KG1 (cell line): ENCODE measurements at regions not wholly inside any gene's neighbourhood (a gene's known extent, or its start where the extent isn't known, plus 50 kb on each side); places are given as distances from the start of the nearest gene placed in this dataset.

ENCODE experiments used
- DNase-seq: peaks from one replicate; lab custom pipeline; 2025; lab: John Stamatoyannopoulos, UW

DNA sequence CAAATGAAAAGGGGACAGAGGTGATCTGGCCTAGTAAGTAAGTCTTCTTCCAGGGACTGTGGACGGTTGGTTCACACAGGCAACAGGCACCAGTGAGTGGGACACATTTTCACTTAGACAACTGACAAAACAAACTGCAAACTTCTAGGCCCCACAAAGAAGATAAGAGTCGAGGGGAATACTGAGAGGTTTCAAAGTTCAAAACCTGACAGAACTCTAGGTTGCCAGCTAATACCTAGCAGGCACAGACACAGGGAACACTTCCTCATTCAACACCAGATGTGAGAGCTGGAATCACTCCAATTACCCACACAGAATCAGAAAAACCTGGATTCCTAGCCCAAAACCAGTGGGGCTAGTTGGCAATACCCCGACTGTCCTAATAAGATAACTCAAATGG, 621.7 kb downstream of the ZPLD1 start:
- DNase-seq: no peak

DNA sequence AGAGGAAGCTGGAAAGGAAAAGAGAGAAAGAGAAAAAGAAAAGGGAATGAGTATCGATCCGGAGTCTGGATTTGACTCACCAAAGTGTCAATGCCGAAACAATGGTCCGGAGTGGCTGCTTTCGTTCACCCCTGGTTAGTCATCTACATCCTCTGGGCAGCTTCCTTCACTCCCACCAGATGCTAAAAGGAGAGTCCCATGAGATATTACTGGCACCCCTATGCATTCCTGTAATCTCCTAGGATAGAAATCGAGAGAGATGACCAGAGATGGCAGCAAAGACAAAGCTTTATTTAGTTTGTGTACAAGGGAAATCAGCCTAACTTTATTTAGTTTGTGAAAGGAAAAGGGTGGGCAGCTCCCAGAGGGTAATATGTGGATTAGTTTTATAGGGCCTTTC, 622.2 kb downstream of the ZPLD1 start:
- no peak for DNase-seq

DNA sequence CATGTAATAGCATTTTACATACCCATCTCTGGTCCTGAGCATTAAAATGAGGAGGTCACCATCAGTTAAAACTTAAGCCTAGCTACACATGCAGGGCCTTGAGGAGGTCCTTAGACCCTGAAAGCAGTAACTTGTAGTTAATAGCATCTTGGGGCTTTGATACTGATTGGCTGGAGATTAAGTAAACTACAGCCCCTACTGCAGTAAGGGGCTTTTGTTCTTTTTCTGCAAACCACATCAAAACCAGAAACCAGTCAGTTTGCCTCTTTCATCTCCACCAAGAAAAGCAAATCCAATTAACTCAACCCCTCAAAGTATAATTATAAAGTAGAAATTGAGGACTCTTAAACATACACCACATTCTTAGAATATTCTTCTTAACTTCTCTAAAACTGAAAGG, 622.7 kb downstream of the ZPLD1 start:
- no peak for DNase-seq

DNA sequence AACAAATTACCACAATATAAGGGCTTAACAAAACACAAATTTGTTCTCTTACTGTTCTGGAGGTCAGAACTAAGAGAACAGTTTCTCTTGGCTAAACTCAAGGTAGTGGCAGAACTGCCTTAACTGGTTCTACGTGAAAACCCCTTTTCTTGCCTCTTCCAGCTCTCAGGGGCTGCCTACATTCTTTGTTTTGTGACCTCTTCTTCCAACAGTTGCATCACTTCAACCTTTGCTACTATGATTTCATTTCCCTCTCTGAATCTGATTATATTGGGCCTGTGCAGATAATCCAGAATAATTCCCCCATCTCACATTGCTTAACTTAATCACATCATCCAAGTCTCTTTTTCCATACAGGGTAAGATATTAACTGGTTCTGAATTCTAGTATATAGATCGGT, 624.6 kb downstream of the ZPLD1 start:
- no peak for DNase-seq

DNA sequence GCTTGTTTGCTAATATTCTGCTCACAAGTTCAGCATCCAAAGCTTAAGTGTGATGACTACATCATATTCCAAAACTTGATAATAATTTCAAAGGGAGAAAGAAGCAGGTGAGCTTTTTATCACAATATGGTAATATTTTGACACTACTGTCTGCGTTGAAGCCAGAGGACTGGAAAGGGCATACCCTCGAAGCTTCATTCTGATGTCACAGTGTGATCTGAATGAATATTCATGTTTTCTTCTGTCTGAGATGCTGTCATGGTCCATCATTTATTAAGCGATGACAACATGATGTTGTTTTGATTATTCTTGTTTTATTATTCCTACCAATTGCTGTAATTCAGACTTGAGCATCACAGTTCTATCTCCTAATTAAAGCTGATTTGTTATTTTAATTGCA, 625.4 kb downstream of the ZPLD1 start:
- DNase-seq: no peak

DNA sequence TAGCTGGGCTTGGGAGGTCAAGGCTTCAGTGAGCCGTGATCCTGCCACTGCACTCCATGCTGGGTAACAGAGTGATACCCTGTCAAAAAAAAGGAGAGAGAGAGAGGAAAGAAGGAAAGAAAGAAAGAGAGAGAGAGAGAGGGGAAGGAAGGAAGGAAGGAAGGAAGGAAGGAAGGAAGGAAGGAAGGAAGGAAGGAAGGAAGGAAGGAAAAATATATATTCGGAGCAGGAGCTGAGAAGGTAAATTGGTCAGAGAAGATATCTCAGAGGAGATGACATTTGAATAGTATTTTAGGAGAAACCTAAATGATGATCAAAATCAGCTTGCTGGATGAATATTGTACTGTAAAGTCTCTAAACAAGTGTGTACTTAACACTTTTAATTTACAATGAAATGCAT, 633.1 kb downstream of the ZPLD1 start:
- DNase-seq: no peak

- DNase-seq: no peak
These were observed 640.5 kb downstream of the ZPLD1 start for GRCh38 chr3:103075282-103075681.

DNA sequence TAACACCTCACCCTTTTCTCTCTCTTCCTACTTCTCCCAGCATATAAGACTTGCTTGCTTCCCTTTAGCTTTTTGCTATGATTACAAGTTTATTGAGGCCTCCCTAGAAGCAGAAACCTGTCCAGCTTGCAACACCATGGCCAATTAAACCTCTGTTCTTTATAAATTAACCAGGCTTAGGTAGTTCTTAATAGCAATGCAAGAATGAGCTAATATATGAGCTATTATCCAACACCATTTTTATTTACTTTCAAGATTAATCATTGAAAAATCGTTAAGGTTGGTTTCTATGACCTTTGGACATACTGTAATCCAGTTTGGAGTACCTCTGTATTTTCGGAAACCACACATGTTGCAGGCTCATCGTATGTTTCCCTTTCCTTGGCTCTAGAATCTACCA, 643.1 kb downstream of the ZPLD1 start:
- no peak for DNase-seq

GRCh38 chr3:103082501-103082900, 647.7 kb downstream of the ZPLD1 start:
- DNase-seq: no peak

DNA sequence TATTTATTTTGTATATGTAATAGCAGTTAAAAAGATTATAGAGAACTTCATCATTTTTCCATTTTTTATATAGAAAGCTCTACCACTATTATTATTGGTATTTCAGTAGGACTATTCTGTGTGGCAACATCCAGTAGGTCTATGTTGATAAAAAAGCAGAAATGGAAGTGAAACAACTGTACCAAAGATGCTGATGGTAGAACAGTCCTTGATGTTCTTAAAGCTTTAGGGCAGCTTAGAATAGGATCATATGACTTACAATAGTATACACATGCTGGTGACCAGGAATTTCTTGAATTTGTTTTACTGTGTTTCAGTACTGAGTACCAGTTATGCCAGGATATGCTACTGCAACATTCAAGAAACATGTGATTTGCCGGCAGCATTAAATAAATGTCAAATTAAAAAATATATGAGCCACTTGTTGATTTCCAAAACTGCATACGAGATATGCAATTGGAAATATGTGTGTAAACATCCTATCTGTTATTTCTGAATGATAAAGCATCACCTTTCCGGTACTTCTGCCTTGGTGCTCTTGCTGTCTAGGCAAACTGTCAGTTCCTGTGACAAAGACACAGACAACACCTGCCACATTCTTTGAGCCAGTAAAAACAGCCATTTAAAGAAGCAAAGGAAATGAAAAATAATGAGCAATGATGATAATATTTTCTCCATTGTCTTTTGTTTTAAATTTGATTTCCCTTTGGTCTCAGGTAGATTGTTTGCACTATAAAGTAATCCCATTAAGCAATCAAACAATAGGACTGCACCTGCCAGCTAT, 649.2 kb downstream of the ZPLD1 start:
- DNase-seq: no peak

DNA sequence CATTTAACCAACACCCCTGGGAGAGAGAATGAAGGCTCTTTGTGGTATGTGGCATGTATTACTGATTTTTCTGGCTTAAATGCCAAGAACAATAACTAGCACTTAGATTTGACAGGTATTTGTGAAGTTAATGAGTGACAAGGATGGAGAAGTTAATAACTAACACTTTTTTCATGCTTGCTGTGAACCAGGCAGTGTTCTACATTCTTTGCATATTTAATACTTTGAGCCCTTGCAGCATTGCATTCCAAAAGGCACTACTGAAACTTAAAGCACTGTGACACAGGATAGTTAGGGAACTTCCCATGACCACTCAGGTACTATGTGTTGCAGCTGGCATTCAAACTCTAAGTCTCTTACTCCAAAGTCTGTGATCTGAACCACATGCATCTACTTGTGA, 650.6 kb downstream of the ZPLD1 start:
- no peak for DNase-seq

DNA sequence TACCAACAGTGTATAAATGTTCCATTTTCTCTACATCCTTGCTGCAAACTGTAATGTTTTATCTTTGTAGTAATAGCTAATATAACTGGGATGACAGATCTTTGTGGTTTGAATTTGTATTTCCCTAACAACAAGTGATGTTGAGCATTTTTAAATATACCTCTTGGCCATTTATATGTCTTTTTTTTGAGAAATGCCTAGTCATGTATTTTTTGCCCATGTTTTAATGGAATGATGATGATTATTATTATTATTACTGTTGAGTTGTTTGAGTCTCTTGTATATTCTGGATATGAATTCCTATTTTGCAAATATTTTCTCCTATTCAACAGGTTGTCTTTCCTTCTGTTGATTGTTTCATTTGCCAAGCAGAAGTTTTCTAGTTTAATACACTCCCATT, 654.9 kb downstream of the ZPLD1 start:
- DNase-seq: no peak

GRCh38 chr3:103105206-103105605, 670.4 kb downstream of the ZPLD1 start:
- no peak for DNase-seq

DNA sequence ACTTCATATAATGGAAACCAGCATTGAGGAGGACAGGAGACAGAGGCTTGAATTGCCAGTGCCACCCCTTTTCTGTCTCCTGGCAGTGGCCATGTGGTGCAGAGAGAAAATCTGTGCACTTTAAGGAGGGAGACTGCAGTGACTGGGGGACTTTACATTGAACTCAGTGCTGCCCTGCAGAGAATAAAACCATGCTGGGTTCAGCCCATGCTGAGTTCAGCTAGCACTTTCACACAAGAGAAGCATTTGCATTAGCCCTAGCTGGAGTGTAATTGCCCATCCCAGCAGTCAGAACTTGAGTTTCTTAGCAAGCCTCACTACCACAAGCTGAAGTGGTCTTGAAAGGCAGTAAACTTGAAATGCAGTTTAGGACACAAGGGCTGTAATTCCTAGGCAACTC, 677.5 kb downstream of the ZPLD1 start:
- no peak for DNase-seq

DNA sequence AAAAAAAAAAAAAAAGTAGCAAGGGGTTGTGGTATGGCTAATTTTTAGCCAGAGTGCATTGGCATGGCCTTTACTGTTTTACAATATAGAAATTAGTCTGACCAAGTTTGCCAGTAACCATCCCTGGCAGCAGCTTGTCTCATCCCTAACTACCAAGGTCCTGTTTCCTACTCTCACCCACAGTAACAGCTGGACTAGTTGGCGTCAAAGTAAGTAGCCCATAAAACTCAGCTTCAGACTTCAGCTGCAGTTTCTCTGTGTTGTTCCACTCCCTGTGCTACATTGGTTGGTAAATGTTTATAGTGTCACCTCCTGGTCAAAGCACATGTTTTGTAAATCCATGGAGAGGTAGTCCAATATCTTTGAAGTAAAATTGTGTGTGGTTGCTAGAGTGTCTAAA, 691.3 kb downstream of the ZPLD1 start:
- DNase-seq: no peak

DNA sequence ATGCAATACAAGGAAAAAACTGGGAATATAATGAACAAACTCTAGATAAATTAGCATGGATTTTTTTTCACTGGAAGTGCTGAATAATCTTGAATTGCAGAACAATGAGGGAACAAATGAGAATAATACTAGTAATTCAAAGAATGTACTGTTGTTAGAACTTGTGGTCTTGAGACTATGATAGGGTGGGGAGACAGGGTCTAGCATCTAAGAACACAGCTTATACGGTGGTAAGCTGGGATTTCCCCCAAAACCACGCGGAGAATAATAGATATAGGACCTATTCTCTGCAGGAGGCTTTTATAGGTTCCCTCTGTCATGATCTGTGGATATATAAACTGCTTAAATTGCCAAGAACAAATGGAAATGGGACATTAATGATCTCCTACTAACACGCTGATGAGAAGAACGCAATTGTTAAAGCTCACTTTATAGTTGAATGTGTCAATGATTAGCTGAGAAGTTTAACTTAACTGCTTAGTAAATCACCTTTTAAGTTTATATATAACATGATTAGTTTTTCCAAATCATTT, 692.3 kb downstream of the ZPLD1 start:
- no peak for DNase-seq

DNA sequence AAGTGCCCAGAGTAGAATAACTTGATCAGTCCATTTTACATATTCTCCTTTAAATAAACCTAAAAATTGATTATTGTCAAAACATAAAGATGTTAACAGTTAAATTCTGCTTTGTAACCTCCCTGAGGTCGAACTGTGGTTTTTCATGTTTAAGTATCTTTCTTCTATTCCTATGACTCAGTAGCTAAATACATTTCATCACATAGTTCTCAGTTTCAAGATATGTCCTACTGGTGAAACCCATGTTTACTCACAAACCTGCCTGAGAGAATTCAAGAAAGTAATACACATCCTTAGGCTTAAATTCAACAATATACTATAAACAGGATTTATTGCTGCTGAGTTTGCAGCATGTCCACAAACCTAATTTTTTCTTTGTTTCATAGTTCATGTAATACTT, 692.9 kb downstream of the ZPLD1 start:
- no peak for DNase-seq

DNA sequence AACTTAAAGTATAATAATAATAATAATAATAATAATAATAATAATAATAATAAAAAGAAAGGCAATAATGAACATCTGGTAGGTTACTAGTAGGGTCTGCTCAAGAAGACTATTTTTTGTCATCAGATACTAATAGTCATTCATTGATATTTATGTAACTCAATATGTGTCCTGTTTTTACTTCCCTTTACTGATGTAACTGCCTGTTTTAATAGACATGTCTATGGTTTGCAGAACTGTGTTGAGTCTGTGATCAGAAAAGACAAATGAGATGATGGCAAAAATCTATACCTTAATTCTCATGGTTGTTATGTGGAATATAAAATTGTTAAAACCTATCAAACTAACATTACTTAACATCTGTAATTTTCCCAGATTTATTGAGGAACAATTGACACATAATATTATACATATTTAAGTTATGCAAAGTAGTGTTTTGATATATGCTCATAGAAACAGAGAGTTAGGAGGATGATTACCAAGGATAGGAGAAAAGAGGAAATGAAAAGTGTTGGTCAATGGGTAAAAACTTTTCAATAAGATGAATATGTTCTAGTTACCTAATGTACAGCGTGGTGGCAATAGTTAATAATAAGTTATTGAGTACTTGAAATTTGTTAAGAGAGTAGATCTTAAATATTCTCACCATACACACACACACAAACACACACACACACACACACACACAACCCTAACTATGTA, 699.4 kb downstream of the ZPLD1 start:
- no peak for DNase-seq

DNA sequence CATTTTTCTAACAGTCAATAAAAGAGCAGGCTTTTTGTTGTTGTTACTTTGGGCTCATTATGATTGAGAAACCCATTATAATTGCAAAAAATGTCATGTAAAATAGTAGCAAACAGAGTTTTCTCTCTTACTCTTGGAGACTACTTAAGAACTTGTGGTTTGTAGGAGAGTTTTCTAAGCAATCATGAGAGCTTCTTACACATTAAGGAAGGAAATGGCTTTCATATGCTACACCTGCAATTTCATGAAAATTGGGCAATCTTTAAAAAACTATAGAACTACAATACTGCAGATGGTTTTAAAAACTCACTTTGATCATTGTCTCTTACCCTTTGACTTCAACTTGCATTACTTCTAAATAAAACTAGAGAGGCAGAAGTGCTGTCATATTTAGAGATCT, 701.8 kb downstream of the ZPLD1 start:
- peak; percentile 23 for DNase-seq

DNA sequence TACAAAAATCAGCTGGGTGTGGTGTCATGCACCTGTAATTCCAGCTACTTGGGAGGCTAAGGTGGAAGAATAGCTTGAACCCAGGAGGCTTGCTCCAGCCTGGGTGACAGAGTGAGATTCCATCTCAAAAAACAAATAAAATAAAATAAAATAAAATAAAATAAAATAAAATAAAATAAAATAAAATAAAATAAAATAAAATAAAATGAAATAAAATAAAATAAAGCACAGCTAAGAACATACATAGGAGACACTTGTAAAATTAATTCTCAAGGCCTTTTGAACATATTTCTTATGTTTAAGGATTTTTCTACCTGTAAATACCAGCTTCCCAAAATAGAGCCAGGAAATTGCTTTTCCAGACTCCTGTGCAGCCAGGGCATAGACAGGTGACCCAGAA, 703.0 kb downstream of the ZPLD1 start:
- DNase-seq: no peak

DNA sequence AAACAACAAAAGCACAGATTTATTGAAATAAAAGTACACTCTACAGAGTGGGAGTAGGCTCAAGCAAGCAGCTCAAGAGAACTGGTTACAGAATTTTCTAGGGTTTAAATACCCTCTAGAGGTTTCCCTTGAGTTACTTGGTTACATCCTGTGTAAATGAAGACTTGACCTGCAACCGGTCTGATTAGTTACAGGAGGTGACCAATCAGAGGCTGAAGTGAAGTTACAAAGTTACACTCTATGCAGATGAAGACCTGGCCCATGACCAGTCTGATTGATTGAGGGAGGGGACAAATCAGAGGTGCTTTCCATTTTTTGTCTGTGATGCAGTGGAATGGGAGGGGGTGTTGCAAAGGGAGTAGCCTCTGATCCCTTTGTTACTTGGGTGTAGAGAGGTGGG, 723.4 kb downstream of the ZPLD1 start:
- no peak for DNase-seq

GRCh38 chr3:103166890-103167289, 732.1 kb downstream of the ZPLD1 start:
- DNase-seq: no peak

DNA sequence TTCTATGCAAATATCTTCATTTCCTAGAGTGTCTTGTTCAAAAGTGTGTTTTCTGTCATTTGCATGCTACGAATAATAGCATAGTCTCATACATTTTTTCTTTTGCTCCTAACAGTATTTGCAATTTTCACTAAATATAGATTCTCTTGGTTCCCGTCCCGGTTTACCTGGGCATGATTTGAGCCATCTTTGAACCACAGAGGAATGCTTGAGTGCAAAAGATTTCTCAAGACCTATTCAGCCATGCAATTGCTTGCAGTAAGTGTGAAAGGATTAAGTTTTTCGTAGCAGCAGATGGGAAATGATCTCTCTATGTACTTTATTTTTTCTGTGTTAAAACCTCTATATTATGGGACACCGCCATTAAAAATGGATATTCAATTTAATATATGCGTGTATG, 733.0 kb downstream of the ZPLD1 start:
- no peak for DNase-seq

DNA sequence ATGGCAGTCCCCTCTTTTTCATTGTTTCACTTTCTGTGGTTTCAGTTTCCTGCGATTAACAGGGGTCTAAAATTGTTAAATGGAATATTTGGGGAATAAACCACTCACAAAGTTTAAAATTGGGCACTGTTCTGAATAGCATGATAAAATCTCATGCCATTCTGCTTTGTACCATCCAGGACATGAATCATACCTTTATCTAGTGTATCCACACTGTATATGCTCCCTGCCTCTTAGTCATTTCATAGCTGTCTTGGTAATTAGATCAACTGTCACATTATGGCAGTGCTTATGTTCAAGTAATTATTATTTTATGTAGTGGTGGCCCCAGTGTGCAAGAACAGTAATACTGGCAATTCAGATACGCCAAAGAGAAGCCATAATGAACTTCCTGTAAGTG, 734.5 kb downstream of the ZPLD1 start:
- no peak for DNase-seq
